ENCODE measurements at regions not wholly inside any gene's neighbourhood (a gene's known extent, or its start where the extent isn't known, plus 50 kb on each side); places are given as distances from the start of the nearest gene placed in this dataset.
"Not testable (repeated sequence)": the region's sequence is repeated elsewhere in the genome, so short reads cannot be mapped to it uniquely, and the experiment has no call there.

DNA sequence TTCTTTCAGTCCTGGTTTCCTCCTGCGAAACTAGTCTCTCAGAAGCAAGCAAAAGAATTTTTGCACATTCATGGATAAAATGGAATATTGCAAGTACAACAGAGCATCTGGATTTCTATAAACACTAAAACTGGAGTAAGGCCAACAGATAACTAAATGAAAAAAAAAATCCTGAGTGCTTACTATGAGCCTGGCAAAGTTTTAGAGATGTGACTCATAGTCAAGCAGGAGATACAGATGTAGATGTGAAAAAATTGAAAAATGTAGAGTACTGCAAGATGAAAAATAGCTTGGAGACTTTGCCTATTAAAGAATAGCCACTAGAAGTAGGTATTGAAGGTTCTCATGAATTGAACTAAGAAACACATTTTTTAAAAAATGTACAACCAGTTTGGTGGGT, 397.4 kb downstream of the OTOL1 start:
- no peak for DNase-seq (ENCODE audit: insufficient read length, low spot score)
- FAIRE-seq = no peak

DNA sequence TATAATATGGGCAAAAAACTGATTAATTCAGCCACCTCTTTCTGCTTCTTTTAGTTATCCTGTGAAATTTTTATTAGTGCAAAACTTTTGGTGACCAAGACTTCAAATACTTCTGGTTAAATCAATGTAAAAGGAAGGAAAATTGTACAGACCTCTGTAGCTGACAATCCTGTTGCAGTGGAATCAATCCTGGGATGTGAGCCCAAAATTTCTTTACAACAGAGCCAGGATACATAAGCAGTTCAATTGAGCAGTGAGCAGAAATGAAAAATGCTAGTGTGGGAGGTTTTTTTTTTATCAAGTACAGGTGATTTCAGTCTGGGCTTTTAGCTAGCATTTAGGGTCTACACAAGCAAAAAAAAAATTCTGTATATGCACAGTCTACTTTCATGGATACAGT, 398.0 kb downstream of the OTOL1 start:
- no peak for FAIRE-seq
- DNase-seq (ENCODE audit: insufficient read length, low spot score) = no peak

DNA sequence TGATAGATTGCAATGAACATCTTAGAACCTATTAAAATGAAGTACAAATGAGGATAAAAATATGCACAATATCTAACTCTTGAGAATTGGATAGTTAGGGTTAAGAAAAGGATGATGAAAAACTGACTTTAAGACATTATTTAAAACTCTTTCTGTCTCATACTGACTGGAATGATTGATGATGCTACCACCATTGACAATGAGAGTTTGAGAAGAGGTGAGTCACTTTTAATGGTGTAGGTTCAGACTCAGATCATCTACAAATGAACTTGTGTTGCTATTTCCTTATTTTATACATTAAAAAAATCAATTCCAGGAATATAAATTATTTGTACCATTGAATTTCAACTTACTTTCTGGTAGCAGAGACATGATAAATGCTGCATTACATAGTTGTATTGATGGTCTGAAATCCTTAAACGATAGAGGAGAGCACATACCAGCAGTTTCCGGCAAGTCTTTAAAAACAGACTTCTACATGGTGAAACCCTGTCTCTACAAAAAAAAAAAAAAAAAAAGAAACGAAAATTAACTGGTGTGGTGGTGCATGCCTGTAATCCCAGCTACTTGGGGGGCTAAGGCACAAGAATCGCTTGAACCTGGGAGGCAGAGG, 409.0 kb downstream of the OTOL1 start:
- FAIRE-seq (no peak), DNase-seq (ENCODE audit: insufficient read length, low spot score) (no peak)

DNA sequence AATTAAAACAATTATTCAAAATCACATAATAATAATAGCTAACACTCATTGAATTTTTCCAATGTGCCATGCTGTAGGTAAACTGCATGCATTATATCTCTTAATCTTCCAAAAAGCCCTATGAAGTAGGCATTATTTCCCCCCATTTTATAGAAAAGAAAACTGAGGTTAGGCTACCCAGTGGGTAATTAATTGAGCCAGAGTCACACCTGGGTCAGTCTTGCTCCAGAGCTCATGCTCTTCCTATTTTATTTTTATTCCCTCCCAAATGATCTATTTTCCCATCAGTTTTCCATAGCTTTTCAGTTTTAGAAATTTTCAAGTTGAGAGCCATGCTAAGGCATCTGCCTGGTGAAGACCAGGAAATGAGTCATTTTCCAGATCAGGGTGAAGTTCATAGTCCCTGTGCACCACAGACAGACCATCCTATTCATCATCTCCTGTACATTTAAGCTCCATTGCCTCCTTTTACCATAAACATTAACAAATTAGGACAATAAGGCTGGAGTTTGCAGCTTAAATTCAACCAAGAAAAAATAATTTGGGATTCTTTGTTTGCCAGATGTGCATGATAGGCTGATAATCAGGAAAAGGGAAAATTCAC, 417.3 kb downstream of the OTOL1 start:
- FAIRE-seq = no peak

DNA sequence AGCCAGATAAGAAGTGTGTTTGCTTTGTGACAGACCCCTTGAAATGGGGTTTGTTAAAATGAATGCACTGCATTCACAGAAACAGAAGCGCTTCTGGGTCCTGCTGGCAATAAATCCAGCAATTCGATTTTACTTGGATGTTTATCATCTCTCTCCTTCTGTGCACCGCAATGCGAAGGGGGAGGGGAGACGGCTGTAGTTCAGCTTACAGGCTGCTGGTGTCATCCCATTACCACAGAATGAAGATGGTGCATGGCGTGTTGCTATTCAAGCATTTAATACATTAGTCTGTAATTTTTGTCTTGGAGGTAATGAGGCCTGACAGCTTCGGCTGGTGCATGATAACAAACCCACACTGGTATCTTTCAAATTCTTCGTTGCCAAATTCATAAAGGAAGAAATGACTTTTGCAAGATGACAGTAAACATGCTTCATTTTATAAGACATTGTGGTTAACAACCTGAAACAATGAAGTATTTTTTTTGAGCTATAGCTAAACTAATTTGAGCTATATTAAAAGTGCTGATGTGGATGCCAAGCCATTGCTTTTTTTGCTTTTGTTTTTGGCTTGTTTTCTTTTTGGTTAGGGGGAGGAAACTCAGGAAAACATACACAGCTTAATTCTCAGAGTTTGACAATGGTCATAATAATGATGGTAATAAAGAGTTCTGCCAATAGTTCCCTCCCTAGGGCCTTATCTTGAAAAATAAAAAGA, 418.3 kb downstream of the OTOL1 start:
- FAIRE-seq = no peak
- no peak for DNase-seq (ENCODE audit: insufficient read length, low spot score)

More for the DNA sequence above, 417.3 kb downstream of the OTOL1 start:
- DNase-seq (ENCODE audit: insufficient read length, low spot score) = no peak

DNA sequence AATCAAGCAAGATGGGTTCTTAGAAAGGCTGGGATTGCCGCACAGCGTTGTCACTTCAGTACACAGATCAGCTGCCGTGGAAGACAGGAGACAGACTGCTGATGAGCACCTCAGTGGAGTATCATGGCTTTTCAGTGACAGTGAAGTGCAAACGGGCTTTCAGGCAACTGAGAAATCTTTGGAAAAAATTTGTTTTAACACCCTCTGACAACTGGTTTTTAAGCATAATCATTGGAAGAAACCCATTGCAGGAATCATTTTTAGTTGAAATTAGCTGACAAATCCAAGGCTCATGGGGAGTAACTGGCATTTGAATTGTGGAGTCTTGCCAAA, 418.8 kb downstream of the OTOL1 start:
- DNase-seq (ENCODE audit: insufficient read length, low spot score) = no peak
- FAIRE-seq = no peak

DNA sequence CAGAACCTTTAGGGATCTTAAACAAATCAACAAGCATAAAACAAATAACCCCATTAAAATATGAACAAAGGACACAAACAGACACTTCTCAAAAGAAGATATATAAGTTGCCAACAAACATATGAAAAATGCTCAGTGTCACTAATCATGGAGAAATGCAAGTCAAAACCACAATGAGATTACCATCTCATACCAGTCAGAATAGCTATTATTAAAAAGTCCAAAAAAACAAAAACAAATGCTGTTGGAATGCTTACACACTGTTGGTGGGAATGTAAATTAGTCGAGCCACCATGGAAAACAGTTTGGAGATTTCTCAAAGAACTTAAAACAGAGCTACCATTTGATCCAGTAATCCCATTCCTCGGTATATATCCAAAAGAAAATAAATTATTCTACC, 423.6 kb downstream of the OTOL1 start:
- no peak for DNase-seq (ENCODE audit: insufficient read length, low spot score)
- no peak for FAIRE-seq

DNA sequence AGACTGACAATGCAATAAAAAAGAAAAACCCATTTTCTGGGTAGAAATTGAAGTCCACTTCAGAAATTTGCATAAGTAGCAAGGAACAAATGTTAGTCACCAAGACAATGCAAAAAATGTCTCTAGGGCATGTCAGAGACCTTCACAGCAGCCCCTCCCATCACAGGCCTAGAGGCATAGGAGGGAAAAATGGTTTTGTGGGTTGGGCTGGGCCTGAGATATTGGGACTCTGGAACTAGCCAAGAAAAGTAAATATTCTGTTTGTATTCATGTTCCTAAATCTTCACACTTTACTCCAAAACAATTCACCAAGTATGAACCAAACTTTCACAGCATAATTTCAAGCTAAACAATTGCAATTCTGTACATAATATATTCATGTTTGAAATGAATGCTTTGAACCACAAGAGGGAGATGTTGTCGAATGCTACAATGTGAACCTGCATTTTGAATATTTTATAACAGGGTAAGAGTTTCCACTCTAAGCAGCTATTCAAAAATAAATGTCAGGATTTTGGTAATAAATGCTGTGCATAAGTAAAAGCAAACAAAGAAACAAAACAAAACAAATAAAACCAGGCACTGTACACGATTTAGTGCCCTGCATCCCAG, 429.2 kb downstream of the OTOL1 start:
- DNase-seq (ENCODE audit: insufficient read length, low spot score) = no peak
- no peak for FAIRE-seq

DNA sequence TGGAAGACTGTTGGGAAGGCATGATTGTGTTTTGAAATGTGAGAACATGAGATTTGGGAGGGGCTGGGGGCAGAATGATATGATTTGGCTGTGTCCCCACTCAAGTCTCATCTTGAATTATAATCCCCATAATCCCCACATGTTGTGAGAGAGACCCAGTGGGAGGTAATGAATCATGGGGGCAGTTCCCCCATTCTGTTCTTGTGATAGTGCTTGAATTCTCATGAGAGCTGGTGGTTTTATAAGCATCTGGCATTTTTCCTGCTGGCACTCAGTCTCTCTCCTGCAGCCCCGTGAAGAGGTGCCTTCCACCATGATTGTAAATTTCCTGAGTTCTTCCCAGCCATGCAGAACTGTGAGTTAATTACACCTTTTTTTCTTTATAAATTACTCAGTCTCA, 430.5 kb downstream of the OTOL1 start:
- FAIRE-seq = no peak
- DNase-seq (ENCODE audit: insufficient read length, low spot score) = no peak

DNA sequence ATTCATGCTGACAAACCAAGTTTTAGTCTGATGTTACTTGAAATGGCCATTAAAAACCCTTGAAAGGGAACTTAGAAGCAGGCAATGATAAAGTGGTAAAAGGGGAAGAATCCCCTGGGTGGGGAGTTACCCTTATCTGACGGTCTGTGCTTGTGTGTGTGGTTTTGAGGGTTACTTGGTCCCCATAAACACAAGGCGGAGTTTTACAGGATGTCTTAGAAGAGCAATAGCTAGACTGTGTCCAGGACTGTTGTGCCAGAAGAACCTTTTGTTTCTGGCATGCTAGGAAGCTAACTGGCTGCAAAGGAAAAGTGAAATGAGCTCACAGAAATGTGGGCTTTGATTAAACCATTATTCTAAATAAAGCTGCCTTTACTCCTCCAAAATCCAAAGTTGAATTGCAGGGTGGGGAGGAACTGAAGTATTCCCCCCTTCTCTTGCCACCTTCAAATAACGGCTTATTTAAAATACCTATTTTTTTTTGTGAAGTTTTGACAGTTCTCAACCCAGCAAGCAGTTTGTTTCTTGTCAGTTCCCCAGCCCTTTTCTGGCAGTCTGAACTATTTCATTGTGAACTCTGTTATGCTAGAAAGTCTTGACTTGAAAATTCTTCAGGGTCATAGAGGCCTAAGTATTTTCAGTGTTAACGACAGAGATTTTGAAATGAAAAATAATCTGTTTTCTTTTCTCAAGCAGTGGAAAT, 443.5 kb downstream of the OTOL1 start:
- FAIRE-seq (no peak), DNase-seq (ENCODE audit: insufficient read length, low spot score) (no peak)

DNA sequence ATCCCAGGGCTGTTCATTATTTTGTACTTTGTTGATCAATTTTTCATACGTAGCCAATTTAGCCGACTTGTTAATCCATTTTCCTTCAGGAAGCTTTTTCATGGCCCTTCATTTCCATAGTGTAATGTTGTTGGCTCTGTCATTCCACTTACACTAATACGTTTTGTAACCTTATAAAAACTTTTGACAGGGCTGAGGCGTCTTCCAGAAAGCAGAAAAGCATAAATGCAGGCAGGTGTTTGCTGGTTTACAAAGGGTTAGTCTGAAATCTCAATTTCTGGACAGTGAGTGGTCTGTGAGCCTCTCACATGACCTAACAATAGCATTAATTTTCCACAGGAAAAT, 444.0 kb downstream of the OTOL1 start:
- FAIRE-seq = no peak
- DNase-seq (ENCODE audit: insufficient read length, low spot score) = no peak

DNA sequence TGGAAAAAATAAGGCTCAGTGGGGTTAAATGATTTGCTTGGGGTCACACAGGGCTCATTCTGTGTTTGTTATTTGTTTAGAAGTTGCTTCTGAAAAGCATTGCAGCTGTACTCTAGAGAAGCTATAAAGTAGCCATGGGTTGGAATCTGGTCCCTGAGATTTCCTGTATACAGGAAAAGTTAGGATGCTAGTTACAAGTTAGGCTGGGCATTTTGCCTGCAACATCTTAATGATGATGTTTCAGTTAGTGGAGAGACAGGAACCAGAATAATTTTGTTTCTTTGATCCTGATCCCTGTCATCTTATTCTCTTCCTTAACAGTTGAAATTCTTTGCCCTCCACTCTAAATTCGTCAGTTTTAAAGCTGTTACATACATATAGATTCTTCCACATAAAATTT, 445.3 kb downstream of the OTOL1 start:
- FAIRE-seq (no peak), DNase-seq (ENCODE audit: insufficient read length, low spot score) (no peak)

DNA sequence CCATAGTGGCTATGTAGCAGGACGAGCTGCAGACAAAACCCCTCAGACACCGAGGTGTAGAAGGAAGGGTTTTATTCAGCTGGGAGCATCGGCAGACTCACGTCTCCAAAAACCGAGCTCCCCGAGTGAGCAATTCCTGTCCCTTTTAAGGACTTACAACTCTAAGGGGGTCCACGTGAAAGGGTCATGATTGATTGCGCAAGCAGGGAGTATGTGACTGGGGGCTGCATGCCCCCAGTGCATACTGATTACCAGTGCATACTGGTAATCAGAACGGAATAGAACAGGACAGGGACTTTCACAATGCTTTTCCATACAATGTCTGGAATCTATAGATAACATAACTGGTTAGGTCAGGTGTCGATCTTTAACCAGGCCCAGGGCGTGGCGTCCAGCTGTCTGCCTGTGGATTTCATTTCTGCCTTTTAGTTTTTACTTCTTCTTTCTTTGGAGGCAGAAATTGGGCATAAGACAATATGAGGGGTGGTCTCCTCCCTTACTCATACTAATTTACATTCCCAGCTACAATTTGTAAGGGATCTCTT, 447.3 kb downstream of the OTOL1 start:
- not testable (repeated sequence) for FAIRE-seq; DNase-seq (ENCODE audit: insufficient read length, low spot score)

DNA sequence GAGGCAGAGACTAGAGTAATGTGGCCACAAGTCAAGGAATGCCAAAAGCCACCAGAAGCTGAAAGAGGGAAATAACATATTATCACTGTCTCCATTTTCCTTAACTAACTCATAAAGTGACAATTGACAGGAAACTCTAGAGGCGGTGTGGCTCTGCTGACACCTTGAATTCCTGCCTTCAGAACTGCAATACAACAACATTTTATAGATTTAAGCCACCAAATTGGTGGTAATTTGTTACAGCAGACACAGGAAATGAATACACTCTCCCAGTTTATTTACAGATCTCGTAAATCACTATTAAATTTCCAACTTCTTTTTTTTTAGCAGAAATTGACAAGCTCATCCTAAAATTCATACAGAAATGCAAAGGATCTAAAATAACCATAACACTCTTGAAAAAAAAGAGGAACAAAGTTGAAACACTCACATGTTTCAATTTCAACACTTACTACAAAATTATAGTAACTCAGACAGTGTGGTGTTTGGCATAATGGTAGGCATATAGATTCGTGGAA, 449.9 kb downstream of the OTOL1 start:
- no peak for DNase-seq (ENCODE audit: insufficient read length, low spot score)
- FAIRE-seq = no peak

DNA sequence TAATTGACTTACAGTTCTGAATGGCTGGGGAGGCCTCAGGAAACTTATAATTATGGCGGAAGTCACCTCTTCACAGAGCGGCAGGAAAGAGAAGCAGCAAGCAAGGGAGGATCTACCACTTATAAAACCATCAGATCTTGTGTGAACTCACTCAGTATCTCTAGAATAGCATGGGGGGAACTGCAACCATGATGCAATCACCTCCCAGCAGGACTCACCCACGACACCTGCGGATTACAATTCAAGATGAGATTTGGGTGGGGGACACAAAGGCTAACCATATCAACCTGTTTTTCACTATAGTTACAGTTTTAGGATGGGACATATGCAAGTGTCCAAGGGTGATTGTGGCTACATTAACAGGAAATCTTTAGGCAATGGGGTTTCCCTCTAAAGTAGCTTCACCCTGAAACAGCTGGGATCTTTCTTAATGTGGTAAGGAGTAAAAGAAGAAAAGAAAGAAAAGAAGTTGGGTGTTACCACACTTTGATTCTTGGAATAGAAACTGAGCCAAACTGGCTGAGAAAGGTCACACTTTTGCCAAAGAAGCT, 453.8 kb downstream of the OTOL1 start:
- FAIRE-seq (no peak), DNase-seq (ENCODE audit: insufficient read length, low spot score) (no peak)

DNA sequence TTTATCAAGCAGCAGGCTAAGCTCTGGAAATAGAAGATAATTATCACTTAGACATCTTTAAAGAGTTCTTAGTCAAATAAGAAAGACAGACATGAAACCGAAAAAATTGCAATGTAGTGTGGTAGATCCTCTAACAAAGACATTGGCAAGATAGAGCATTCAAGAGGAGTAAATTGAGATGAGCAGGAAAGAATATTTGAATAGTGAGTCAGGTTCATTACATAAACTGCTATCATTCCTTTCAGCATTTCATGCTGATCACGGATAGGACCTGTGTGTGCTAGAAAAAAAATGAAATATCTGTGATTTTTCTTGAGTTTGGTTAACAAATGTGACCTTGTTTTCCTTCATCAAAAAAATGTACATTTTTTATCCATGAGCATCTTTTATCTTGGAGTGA, 460.9 kb downstream of the OTOL1 start:
- DNase-seq (ENCODE audit: insufficient read length, low spot score) (no peak), FAIRE-seq (no peak)

DNA sequence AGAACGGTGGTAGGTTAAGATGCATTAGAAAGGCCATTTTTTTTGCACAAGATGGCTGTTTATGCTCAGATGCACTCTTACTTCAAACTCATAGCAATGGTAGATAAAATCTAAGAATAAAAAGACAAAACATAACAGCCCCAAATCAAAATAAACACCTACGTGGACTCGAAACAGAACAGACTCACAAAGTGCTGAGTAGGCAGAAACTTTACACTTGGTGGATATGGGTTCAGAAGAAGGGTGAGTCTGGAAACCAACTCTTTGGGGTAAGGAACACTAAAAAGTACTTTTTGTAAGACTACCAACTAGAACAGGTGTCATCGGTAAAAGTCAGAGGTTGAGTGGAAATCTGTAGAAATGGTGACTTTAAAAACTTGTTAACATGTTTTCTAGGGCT, 468.2 kb downstream of the OTOL1 start:
- DNase-seq (ENCODE audit: insufficient read length, low spot score) (no peak), FAIRE-seq (no peak)

DNA sequence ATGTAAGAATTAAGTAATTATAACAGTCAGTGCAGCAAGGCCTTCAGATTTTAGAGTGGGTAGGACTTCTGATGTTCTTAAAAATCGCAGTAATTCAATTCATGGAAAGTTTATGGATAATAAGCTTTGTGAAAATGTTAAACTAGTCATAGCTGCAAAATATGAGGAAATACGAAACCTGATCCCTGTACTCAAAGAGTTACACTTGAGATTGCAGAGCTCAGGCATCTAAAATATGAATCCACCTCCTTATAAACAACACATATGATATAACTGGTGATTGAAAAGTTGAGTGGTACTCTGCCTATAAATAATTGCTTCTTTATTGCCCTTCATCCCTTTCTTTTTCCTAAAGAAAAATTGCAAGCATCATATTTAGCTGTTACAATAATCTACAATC, 473.3 kb downstream of the OTOL1 start:
- DNase-seq (ENCODE audit: insufficient read length, low spot score) (no peak), FAIRE-seq (no peak)

DNA sequence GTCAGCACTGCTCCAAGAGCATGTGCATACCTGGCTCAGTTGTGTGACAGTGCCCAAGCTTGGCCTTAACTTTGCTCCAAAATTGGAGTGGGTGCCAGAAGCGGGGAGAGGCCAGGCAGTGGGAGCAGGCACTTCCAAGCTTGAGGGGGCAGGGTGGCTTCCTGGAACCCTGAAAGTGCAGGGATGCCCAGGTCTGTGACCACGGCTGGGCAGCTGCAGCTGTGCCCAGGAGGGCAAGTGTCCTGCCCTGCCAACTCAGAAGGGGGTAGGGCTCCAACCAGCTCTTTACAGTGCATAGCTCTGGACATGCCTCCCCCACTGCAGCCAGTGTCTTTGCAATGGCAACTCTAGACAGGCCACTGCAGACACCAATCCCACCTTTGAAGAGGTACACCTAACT, 478.6 kb downstream of the OTOL1 start:
- FAIRE-seq (no peak), DNase-seq (ENCODE audit: insufficient read length, low spot score) (no peak)

DNA sequence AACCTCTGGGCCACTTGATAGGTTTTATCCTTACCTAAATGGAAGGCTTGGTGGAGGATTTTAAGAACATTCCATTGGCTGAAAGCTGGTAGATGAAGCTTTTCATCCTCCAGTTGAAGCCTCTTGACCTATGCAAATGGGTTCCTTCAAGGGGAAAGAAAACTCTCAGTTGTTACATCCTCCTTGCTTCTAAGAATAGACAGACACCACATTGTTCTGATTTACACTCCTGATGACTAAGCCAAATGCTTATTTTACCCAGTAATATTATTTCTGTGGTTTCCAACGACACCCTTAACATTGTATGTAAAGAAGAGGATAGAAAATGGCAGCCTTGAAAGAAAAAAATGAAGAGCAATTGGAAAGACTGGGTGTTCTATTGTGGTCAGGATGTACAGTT, 480.5 kb downstream of the OTOL1 start:
- FAIRE-seq (no peak), DNase-seq (ENCODE audit: insufficient read length, low spot score) (no peak)

DNA sequence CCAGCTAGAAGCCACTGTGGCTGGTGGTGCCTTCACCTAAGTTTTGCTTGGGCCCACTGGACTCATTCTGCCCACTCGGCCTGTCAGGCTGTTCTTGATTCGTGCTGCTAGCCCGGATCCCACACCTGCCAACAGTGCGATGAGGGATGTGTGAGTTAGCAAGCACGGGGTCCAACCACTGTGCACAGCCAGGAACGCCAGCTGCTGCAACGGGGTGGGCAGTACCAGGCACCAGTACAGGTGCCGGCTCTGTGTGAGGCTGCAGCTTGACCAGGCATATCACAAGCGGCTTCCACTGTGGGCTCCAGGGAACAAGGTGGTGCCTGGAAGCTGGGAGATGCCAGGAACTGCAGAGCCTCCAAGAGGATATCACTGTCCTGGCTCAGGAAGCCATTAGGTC, 481.2 kb downstream of the OTOL1 start:
- DNase-seq (ENCODE audit: insufficient read length, low spot score) (no peak), FAIRE-seq (no peak)
